ENCODE measurements at regions not wholly inside any gene's neighbourhood (a gene's known extent, or its start where the extent isn't known, plus 50 kb on each side); places are given as distances from the start of the nearest gene placed in this dataset.

GRCh38 chr5:32942225-32942989, 231.3 kb downstream of the NPR3 start (continued):
- TF ChIP-seq CTCF (CRISPR knock-in tag; IDR thresholded peaks at IDR 0.05) (peak; percentile 57), ATF7-NPFF (CRISPR knock-in tag; IDR thresholded peaks at IDR 0.05; ENCODE audit: low read depth) (no peak), CC2D1A (CRISPR knock-in tag; IDR thresholded peaks at IDR 0.05) (no peak), HMGXB3 (CRISPR knock-in tag; IDR thresholded peaks at IDR 0.05; ENCODE audit: borderline replicate concordance) (no peak), STAG1 (CRISPR knock-in tag; IDR thresholded peaks at IDR 0.05) (peak; percentile 43; the same call in 1 of the 2 replicates), HNF1A (IDR thresholded peaks at IDR 0.05; ENCODE audit: low read depth) (no peak), HNF1A (CRISPR knock-in tag; IDR thresholded peaks at IDR 0.05; ENCODE audit: borderline replicate concordance) (no peak), ZNF552 (CRISPR knock-in tag; IDR thresholded peaks at IDR 0.05; ENCODE audit: borderline replicate concordance) (no peak), SOX5 (CRISPR knock-in tag; IDR thresholded peaks at IDR 0.05; ENCODE audit: borderline replicate concordance) (no peak), ZNF607 (CRISPR knock-in tag; IDR thresholded peaks at IDR 0.05; ENCODE audit: borderline replicate concordance) (no peak), ZNF282 (IDR thresholded peaks at IDR 0.05; ENCODE audit: partially characterized antibody) (no peak), ONECUT2 (CRISPR knock-in tag; IDR thresholded peaks at IDR 0.05) (no peak), ZNF232 (CRISPR knock-in tag; IDR thresholded peaks at IDR 0.05; ENCODE audit: borderline replicate concordance) (no peak), HNRNPH1 (optimal IDR thresholded peaks at IDR 0.05; ENCODE audit: low read depth, low read length) (no peak), ARNT (IDR thresholded peaks at IDR 0.05) (0 out of 2 replicates have a peak, but pooled peaks have one; percentile 38), PLRG1 (conservative IDR thresholded peaks at IDR 0.05) (no peak), ZBTB14 (CRISPR knock-in tag; IDR thresholded peaks at IDR 0.05) (no peak), THYN1 (CRISPR knock-in tag; IDR thresholded peaks at IDR 0.05; ENCODE audit: borderline replicate concordance, low read depth) (no peak)
